ENCODE measurements at regions not wholly inside any gene's neighbourhood (a gene's known extent, or its start where the extent isn't known, plus 50 kb on each side); places are given as distances from the start of the nearest gene placed in this dataset.

DNA sequence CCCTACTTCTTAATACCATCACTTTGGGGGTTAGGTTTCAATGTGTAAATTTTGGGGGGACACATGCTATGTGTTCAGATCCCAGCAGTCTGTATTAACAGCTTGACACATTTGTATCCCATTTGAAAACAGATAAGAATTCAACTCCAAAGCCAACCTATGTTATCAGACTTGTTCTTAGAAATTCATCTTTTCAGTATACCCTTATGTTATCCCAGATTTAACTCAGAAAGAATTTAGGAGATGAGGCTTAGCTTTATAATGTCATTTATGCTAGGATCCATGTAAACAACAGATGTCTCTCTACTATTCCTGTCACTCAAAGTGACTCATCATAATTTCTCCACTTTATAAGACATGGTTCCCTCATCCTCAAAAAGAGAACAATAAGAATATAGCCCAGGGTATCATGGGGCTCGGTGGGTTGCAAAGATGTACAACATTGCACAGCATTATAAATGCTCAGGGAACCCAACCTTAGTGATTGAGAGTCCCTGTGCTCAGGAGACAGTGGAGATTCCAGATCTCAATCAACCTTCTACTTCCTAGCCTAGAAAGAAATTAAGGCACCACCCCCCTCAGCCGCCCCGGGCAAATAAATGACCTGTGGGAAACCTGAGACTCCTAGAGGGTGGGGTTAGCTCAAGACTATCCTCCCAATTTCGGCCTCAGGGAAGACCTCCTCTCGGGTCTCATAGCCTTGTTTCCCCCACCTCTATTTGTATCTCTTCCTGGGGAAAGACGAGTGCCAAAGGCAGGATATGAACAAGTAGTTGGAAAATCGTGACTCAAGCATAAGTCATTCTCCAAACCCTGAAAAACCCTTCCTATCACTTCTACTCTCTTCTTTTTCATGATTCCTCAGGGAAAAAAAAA is 265.1 kb upstream of the CAMK1G start:
- TF ChIP-seq TAF1 (IDR thresholded peaks at IDR 0.05; ENCODE audit: borderline replicate concordance, low read depth, low read length) (no peak), POLR2AphosphoS5 (IDR thresholded peaks at IDR 0.05; ENCODE audit: low read depth, low read length) (no peak), POLR2A (IDR thresholded peaks at IDR 0.05; ENCODE audit: low read depth, low read length) (no peak)

Data from GM12892 (cell line).